HL-60 (cell line): ENCODE measurements at regions not wholly inside any gene's neighbourhood (a gene's known extent, or its start where the extent isn't known, plus 50 kb on each side); places are given as distances from the start of the nearest gene placed in this dataset.

Experiments used
- DNase-seq, 2 experiments: peaks; one replicate each; pipeline ENCODE4 v3.0.0-alpha.2; 2010 to 2020; ENCODE audit warnings: low read depth in 1 of 2, low spot score in 1 of 2
- H3K27ac ChIP-seq: fragments of 250-450 bp; sonication (Bioruptor Pico); replicated peaks from 2 replicates; pipeline ENCODE4 v1.5.1; 2020; ENCODE audit warnings: mild to moderate bottlenecking, moderate library complexity
- H3K27me3 ChIP-seq: fragments of 250-450 bp; sonication (Bioruptor Pico); 2 replicates; pipeline ENCODE4 v1.5.1; 2021; ENCODE audit warnings: mild to moderate bottlenecking, moderate library complexity; ENCODE audit not compliant: insufficient read depth, poor library complexity, severe bottlenecking
- H3K4me3 ChIP-seq: replicated peaks from 2 replicates; pipeline ENCODE4 v1.5.1; 2011; ENCODE audit warnings: mild to moderate bottlenecking, control low read depth, low read length; ENCODE audit not compliant: insufficient read depth
- CTCF ChIP-seq: IDR thresholded peaks from one replicate; pipeline ENCODE4 v1.5.1; 2011; ENCODE audit warnings: low read length, control low read depth, inconsistent platforms; ENCODE audit not compliant: insufficient read depth
- GABPA ChIP-seq: IDR thresholded peaks from 2 replicates; pipeline ENCODE4 v1.6.1; 2012; ENCODE audit warnings: low read depth
- POLR2AphosphoS5 ChIP-seq: IDR thresholded peaks from 2 replicates; pipeline ENCODE4 v1.6.1; 2012; ENCODE audit warnings: low read depth
- REST ChIP-seq: IDR thresholded peaks from 2 replicates; pipeline ENCODE4 v1.6.1; 2012; ENCODE audit warnings: low read depth; ENCODE audit not compliant: insufficient replicate concordance
- SPI1 ChIP-seq: IDR thresholded peaks from 2 replicates; pipeline ENCODE4 v1.6.1; 2012; ENCODE audit warnings: low read depth, mild to moderate bottlenecking, borderline replicate concordance

DNA sequence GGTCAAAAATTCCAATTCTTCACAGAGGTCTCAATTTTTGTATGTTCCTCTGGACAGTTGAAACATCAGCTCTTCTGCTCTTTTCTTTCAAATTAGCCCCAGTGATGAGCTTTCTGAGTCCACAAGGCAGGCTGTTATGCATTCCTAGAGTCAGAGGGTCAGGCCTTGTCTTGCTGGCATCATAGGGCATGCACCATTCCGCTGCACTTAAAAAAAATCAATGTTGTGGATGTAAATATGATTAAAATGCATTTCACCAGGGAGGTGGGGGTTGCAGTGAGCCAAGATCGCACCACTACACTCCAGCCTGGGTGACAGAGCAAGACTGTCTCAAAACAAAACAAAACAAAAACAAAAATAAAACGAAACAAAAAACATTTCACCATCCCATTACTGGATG, 465.3 kb downstream of the EIPR1 start:
- Histone ChIP-seq H3K27ac (no peak overlapping the region), H3K4me3 (no peak overlapping the region), H3K27me3 (no peaks in the 10 kb centered on the region)
- no peak for DNase-seq
- TF ChIP-seq REST (no peak), GABPA (no peak), CTCF (no peak), POLR2AphosphoS5 (no peak), SPI1 (no peak)

DNA sequence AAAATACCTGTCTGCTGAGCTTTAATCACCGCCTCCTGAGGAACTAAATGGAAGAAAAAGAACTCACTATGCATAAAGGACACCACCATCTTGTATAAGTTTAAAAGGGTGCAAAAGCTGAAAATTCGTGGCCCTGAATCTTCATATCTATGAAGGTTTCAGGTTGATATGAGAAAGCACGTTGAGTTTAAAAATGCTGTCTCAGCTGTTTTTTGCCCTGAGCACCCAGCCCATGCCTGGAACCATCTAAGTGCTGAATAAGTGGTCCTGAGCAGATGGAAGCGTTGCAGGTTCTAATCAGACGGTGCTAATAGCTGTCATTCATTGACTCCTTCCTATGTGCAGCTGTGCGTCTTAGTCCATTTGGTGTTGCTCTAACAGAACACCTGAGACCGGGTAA, 467.4 kb downstream of the EIPR1 start:
- Histone ChIP-seq H3K4me3 (no peak overlapping the region), H3K27me3 (no peaks in the 10 kb centered on the region), H3K27ac (no peak overlapping the region)
- no peak for TF ChIP-seq GABPA
- no peak for TF ChIP-seq REST
- no peak for TF ChIP-seq SPI1
- TF ChIP-seq POLR2AphosphoS5, result no peak
- TF ChIP-seq CTCF, result no peak
- no peak for DNase-seq

DNA sequence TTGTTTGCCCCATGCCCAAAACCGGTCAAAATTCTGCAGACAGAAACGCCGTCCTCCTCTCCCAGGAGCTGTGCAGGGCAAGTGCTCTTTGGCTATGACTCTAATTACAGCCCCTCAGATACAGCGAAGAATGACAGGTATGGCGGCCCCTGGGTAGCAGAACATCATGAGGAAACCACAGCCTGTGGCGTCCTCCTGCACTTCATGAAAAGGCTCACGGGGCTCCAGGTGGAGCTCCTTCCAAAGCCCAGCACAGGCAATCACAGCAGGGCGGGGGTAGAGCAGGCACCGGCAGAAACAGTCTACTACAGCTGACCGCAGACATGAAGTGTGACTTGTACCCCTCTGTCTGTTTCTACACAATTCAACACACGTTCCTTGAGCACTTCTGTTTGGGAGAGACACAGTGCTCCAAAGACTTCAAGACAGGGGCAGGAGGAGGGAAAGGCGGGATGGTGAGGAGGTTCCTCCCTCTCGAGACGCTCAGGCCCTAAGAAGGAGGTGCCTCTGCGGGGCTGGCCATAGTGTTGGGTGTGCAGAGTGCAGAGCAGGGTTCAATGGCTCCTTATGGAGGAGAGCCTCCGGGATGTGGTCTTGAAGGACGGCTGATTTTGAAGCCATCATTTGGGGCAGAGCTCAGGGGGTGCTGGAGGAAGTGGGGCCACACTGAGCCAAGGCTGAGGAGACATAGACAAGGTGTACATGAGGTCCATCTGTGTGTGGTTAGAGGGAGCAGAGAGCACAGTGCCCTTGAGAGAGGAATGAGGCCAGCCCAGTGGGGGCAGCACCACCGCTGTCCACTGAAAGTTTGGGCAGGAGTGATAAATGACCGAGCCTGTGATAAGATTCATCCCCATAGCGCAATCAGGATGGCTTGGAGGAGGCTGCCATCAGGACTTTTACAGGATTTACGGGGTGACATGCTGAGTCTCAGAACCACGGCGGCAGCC, 468.3 kb downstream of the EIPR1 start:
- H3K27ac ChIP-seq, result no peak overlapping the region
- H3K4me3 ChIP-seq, result no peak overlapping the region
- H3K27me3 ChIP-seq, result no peaks in the 10 kb centered on the region
- TF ChIP-seq SPI1, result no peak
- TF ChIP-seq GABPA, result no peak
- no peak for TF ChIP-seq REST
- no peak for TF ChIP-seq CTCF
- no peak for TF ChIP-seq POLR2AphosphoS5
- no peak for DNase-seq
